NCI-H345 (cell line): ENCODE measurements at regions not wholly inside any gene's neighbourhood (a gene's known extent, or its start where the extent isn't known, plus 50 kb on each side); places are given as distances from the start of the nearest gene placed in this dataset.
"Not testable (repeated sequence)": the region's sequence is repeated elsewhere in the genome, so short reads cannot be mapped to it uniquely, and the experiment has no call there.

Source experiments
- DNase-seq: peaks from one replicate; lab custom pipeline; 2025; lab: John Stamatoyannopoulos, UW

GRCh38 chr2:14425869-14426268 is 206.6 kb upstream of the LRATD1 start:
- no peak for DNase-seq

DNA sequence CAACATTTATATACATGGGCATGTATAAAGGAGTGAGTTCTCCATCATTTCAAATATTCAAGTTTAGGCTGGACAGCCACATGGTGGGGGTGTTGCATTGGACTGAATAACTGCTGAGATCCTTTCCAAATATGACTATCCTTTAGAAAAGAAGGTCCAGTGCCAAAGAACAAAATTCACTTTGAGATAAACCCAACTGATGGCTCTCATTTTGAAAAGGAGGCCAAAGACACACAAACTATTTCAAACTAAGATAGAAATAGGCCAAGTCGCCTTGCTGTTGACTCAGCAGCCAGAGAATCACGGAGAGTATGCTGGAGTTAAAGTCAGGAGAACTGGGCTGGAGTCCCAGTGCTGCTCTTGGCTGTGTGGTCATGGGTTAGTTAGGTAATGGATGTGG is 204.5 kb upstream of the LRATD1 start:
- DNase-seq = no peak

- no peak for DNase-seq
These were observed 198.5 kb upstream of the LRATD1 start for GRCh38 chr2:14433946-14434495.

DNA sequence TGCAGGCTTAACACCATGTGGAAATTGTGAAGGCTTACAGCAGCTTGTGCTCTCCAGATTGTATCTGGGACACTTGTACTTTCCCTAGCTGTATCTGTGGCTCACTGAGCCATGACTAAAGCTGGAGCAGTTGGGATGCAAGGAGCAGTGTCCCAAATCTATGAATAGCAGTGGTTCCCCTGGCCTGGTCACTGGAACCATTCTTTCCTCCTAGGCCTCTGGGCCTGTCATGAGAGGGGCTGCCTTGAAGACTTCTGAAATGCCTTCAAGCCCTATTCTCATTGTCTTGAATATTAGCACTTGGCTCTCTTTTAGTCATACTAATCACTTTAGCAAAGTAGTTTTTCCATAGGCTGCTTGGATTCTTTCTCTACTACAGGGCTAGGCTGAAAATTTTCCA is 186.8 kb upstream of the LRATD1 start:
- no peak for DNase-seq

DNA sequence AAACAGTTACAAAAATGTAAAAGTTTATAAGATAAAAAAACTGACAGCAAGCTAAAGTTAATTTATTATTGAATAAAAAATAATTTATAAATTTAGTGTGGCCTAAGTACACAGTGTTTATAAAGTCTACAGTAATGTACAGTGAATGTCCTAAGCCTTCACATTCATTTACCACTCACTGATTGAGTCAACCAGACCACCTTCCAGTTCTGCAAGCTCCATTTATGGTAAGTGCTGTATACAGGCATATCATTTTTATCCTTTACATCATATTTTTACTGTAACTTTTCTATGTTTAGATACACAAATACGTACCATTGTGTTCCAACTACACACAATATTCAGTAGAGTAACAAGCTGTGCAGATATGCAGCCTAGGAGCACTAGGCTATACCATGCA is 184.2 kb upstream of the LRATD1 start:
- DNase-seq = no peak

DNA sequence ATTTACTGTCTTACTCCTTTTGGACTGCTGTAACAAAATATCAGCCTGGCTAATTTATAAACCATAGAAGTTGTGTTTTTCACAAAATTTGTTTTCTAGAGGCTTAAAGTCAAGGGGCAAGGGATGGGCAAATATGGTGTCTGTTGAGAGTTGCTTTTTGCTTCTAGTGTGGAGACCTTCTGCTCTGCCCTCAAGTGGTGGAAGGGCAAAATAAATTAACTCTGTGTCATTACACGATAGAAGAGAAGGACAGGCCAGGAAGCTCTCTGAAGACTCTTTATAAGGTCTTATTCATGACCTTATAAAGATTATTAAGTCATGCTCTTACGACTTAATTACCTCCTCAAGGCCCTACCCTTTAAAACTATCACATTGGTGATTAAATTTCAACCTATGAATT is 181.2 kb upstream of the LRATD1 start:
- no peak for DNase-seq

DNA sequence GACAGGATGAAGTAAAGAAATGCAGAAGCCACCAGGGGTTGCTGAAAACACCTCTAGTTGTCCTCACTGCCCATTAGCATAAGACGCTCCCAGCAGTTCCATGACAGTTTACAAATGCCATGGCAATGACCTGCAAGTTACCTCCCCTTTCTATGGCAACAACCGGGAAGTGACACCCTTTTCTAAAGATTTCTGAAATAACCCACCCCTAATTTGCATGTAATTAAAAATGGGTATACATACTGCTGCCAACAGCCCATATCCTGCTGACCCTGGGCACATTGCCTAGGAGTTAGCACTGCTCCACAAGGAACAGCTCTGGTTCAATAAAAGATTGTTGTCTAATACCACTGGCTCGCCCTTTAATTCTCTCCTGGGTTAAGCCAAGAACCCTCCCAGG is 178.3 kb upstream of the LRATD1 start:
- DNase-seq = no peak

- DNase-seq = no peak
These were observed 172.7 kb upstream of the LRATD1 start for GRCh38 chr2:14459786-14460325.

GRCh38 chr2:14475994-14476393 is 156.5 kb upstream of the LRATD1 start:
- DNase-seq = no peak

DNA sequence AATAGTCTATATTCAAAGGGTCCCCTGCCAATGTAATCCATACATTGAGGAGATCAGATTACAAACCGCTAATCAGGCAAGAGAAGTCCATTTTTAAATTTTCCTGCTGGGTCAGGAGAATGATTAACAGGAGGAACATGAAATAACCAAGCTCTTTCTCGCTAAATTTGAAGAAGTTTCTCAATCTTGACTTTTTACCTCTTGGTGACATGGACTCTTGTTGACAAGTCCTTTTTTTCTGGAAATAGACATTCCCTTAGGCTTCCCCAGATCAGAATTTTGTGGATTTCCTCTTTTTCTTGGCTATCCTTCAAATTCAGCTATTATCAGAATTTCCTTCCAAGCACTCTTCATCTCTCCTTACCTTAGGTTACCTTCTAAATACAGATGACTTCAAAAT is 153.0 kb upstream of the LRATD1 start:
- no peak for DNase-seq

DNA sequence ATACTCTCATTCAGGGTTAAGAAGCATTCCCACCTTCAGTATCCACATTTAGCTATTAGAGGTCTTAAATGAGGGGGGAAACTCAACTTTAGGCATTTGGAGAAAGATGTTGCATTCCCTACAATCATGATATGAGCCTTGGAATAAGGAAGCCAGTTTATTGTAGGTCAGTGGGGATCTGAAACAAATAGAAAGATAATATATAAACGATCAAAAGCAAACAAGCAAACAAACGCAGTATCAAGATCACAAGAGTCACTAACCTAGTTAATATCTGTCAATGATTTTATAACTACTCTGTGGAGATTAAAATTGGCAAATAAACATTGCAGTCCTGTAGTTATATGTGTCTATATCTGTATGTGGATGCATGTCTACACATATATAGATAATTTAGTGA is 152.4 kb upstream of the LRATD1 start:
- no peak for DNase-seq

GRCh38 chr2:14480906-14481305 is 151.6 kb upstream of the LRATD1 start:
- DNase-seq = no peak

- no peak for DNase-seq
These were observed 139.5 kb upstream of the LRATD1 start for GRCh38 chr2:14492920-14493503.

DNA sequence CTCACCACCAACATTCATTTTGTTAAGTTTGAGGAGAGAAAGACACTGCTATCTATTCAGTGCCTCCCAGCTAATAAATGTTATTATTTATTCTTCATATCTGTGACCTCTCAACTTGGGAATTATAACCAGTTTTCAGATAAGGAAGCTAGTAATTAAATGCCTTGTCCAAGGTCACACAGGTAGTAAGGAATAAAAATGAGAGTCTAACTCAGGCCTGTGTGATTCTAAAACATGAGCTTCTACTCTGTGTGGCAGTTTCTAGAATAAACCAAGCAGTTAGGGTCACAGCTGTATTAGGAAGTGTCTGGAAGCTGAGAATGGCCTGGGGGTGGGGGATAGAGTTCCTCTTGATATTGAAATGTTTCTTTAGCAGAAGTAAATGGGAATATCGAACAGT is 137.8 kb upstream of the LRATD1 start:
- no peak for DNase-seq

DNA sequence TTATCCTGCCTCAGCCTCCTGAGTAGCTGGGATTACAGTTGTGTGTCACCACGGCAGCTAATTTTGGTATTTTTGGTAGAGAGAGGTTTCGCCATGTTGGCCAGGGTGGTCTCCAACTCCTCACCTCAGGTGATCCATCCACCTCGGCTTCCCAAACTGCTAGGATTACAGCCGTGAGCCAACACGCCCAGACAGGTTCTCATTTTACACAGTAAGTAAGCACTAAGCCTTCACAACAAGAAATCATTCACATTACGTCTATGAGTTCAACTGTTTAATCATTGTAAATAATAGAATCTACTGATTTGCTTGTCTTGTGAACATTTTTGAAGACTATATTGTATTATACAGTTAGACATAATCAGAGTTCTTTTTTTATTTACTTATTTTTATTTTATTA is 131.5 kb upstream of the LRATD1 start:
- no peak for DNase-seq

GRCh38 chr2:14506955-14507354 is 125.6 kb upstream of the LRATD1 start:
- DNase-seq = not testable (repeated sequence)

GRCh38 chr2:14511541-14511940 is 121.0 kb upstream of the LRATD1 start:
- DNase-seq = no peak

GRCh38 chr2:14513903-14514302 is 118.6 kb upstream of the LRATD1 start:
- no peak for DNase-seq

- no peak for DNase-seq
These were observed 115.7 kb upstream of the LRATD1 start for GRCh38 chr2:14516844-14517243.

- DNase-seq = no peak
These were observed 114.8 kb upstream of the LRATD1 start for GRCh38 chr2:14517731-14518130.

DNA sequence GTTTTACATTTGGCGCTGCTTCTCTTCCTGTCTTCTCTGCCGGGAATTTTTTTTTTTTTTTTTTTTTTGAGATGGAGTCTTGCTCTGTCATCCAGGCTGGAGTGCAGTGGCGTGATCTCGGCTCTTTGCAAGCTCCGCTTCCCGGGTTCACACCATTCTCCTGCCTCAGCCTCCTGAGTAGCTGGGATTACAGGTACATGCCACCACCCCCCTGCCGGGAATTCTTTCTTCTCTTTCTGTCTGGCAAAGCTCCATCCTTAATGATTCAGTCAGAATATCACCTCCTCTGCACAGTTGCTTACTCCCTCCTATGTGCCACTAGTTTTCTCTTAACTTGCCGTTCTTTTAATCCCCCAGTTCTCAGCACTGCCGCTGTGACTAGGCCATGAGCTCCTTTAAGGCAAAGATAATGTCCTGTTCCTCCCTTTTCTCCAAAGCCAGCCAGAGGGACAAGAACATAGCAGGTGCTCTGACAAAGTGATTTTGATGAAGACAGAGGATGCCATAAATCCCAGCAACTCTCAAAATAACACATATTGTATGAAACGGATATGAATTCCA is 112.1 kb upstream of the LRATD1 start:
- DNase-seq = no peak

DNA sequence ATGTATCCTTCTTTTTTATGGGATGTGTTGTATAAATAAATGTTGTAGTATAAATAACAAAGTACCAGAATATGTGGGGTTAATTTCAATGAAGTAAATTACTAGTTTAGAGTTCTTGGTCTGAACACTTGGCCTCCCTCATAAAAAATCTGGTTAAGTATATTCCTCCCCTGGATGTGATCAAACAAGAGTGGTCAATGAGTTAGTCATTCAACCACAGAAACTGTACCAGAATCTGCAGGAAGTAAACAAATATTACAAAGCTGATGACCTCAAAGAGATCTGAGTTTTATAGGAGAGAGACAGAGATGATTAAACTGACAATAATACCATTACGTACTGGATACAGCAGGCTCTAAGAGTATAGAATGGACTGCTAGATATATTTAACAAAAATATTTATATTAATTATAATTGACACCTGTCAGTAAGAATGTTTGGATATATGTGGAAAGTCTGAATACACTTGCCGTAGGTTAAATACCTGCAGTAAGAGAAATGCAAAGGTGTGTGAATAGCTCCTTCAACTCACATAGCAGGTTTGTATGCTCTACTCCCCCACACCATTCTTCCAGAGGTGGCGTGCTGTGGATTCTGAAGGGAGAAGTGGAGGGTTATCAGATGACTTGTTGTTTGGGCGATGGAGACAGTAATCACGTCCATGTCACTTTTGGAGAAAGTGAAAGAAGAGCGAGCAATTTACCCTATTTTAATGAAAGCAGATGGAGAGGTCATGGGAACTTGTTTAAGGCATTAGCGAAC is 108.3 kb upstream of the LRATD1 start:
- no peak for DNase-seq

GRCh38 chr2:14524803-14525080 is 107.8 kb upstream of the LRATD1 start:
- no peak for DNase-seq
